Left colon (tissue), 2 donors: ENCODE measurements at regions not wholly inside any gene's neighbourhood (a gene's known extent, or its start where the extent isn't known, plus 50 kb on each side); places are given as distances from the start of the nearest gene placed in this dataset.
A peak's percentile ranks its signal among the peaks of the same experiment; 100 is the strongest.
"Not testable (repeated sequence)": the region's sequence is repeated elsewhere in the genome, so short reads cannot be mapped to it uniquely, and the experiment has no call there.

Experiments used
- ATAC-seq: fragments of 200-7000 bp; cut with Tn5 transposase; one replicate; pipeline ENCODE4 v1.9.1; 2020; ENCODE audit warnings: mild to moderate bottlenecking, moderate library complexity
- DNase-seq, 2 donors: peaks; one replicate each; pipeline ENCODE4 v3.0.0-alpha.2; 2020
- intact Hi-C, 2 donors: fragments of 100-400 bp; cut with DNase I in 1 of 2; cut with micrococcal nuclease in 1 of 2; formaldehyde crosslinking; loops; one replicate each; pipeline versions ENCODE4 v1.11.2 to v1.14.0; 2022; cut with DNase I, micrococcal nuclease
- donor health status: DM: no; HTN: no; CAD: no.
- donor health status: DM: yes; HTN: yes; CAD: no.

DNA sequence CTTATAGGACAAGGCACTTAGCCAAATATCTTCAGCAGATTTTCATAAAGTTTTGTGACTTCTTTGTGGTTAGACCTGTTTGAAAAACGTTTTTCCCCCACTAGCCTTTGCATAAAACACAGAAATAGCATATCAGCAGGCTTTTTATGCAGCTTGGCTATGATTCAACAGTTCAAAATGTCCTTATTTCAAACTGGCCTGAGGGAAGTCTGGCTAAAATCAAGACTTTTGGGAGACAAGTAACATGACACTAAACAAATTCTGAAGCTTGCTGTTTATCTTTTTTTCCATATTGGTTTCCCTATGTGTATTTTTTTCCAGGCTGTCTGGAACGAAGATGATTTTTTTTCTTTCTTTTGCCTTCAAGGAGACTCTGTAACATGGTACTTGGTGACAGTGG lies 95.1 kb upstream of the L3MBTL4 start:
- no peak for DNase-seq
- intact Hi-C loops: no loop called here

DNA sequence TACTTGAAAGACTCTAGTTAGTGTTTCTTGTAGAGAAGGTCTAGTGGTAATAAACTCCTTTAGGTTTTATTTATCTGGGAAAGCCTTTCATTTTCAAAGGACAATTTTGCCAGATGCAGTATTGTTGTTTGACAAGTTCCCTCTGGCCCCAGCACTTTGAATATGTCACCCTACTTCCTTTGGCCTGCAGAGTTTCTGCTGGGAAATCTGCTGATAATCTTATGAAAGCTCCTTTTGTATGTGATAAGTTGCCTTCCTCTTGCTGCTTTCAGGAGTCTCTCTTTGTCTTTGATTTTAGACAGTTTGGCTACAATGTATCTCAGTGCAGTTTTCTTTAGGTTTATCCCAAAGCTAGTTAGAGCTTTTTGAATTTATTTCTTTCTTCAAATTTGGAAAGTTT lies 106.2 kb upstream of the L3MBTL4 start:
- intact Hi-C loops: no loop called here
- DNase-seq: no peak
- no peak for ATAC-seq

More for the DNA sequence above, 95.1 kb upstream of the L3MBTL4 start:
- ATAC-seq: no peak

DNA sequence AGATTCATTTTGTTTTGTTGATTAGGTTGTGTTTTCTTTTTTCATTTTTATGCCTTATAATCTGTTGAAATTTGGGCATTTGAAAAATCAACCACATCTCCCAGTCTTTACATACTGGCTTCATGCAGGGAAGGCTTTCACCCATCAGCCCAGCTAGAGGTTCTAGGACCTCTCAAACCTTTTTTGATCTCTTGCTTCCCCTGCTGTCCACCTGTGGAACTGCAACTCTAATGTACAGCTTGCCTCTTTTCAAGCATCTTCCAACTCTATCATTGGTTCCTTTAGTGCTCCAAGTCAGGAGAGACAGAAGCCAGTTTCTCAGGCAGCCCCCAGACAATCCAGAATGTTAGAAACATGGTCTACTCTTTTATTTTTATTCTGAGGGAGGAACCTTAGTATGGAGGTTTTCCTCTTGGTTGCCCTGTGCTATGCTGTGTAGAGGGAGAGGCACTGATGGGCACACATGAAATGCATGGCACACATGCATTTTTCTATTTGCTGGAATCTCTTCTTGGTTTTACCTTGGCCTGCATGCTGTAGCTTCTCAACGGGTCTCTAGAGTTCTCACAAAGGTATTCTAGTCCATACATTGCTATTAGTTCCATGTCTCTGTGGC lies 107.2 kb upstream of the L3MBTL4 start:
- intact Hi-C loops: no loop called here
- ATAC-seq: peak; percentile 44
- DNase-seq: peak in 1 of 2 donors; percentile 60

DNA sequence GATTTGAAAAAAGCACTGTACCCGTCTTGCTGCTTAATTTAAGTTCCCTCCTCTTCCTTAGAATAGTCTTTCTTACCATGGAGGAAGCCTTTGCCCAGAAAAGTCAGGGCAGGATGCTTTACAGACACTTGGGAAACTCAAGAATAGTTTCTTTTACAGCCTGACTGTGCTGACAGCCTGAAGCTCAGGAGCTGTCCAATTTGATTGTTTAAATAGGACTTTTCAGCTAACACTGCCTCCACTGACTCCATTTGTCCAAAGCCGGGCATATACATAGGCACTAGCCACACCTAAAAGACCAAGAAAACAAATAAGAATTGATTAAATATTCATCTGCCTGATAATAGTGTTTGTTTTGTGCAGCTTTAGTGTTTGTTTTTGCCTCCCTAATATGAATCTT lies 110.9 kb upstream of the L3MBTL4 start:
- intact Hi-C loops: no loop called here
- no peak for DNase-seq
- no peak for ATAC-seq

DNA sequence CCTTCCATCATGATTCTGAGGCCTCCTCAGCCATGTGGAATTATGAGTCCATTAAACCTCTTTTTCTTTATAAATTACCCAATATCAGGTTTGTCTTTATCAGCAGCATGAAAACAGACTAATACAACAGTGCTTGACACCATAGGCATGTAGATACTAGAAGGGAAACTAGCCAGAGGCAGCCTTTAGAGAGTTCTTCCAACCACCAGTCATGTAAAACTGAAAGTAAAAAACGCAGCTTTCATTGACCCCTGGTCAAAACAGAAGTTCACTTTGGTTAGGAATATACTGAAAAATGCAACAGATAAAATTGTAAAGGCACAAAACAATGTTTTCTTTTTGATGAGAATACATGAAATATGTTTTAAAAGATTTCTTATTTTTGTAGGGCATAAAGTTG lies 122.8 kb upstream of the L3MBTL4 start:
- no peak for DNase-seq
- intact Hi-C loops: no loop called here
- ATAC-seq: no peak

DNA sequence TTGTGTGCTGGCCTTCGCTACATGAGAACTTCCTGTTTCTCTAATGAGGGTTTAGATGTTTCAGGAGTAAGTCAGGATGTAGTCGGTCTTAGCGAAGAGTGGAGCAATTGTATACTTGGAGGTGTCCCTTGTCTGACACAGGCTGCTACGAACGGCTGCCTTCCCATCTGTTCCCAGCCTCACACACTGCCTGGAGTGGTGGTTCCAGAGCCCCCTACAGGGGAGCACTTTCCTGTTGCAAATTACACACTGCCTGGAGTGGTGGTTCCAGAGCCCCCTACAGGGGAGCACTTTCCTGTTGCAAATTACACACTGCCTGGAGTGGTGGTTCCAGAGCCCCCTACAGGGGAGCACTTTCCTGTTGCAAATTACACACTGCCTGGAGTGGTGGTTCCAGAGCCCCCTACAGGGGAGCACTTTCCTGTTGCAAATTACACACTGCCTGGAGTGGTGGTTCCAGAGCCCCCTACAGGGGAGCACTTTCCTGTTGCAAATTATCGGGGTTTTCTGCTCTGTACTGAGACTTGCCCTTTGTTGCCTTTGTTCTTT lies 126.5 kb upstream of the L3MBTL4 start:
- DNase-seq, intact Hi-C loops, ATAC-seq: not testable (repeated sequence)

DNA sequence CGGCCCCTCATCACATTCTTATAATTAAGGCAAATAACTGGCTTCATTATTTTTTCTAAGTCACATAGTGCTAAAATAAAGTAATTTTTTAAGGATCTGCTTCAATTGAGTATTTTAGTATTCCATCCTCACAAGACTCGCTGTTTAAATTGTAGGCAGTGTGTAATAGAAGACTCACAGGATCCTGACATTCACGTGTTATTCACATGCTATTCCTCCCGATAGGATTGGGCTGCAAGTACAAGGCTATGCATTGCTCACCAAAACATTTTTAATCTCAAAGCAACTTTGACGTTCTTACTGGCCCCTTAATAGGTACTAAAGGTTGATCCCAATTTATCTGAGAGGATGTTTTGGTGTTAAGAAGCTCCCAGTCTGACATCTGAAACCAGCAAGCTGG lies 127.6 kb upstream of the L3MBTL4 start:
- DNase-seq (no peak), ATAC-seq (no peak)
- intact Hi-C loops: no loop called here

DNA sequence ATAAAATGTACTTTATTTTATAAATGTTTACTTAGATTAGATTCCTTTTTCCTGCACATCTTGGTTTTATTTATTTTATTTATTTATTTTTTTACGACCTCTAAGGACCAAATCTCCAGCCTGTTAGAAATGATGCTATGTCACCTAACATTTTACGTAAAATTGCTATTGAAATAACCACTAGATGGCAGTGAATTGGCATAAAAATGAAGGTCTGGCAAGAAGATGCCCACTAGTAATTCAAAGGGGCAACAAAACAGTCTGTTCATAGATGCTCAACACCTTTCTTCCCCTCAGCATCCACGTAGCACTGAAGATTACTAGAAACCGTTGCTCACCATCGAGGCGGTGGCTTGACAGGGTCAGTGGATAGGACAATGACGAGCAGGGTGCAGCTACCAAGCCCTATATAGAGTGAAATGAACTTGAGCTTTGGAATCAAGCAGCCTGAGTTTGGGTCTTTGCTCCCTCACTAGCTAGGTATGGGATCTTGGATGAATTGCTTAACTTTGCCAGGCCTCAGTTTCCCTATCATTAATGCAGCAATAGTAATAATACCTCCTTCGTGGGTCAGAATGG lies 128.7 kb upstream of the L3MBTL4 start:
- intact Hi-C loops: no loop called here
- ATAC-seq (no peak), DNase-seq (no peak)

DNA sequence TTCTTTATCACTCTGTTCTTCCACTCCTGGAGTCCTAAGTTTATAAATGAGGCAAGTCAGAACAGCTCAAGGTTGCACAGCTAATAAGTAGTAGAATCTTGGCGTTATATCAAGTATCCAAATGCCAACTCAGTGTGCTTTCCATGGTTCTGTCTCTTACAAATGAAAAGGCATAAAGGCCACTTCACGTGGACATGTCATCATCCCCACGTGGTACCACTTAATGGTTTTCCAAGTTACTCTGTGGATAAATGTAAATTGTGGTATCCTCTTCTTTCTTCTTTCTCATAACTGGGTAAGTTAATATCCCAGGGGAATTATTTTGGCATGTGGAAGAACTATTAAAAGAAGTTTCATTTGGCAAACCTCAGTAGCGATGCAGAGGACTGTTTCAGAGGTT lies 131.5 kb upstream of the L3MBTL4 start:
- ATAC-seq: no peak

DNA sequence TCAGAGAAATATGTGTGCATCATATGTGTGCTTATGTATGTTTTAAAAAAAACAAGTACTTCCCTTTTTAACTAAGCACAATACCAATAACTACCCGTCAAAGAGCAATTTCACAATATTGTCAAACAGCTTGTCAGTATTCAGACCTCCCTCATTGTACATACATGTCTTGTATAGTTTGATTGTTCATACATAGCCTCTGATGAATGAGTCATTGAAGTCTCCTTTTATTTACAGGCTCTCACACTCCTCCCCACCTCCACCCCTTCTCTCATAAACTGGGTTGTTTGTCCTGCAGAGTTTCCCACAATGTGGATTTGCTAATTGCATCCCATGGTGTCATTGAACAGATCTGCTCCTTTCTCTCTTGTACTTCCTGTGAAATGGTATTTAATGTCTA lies 132.8 kb upstream of the L3MBTL4 start:
- DNase-seq (no peak), ATAC-seq (no peak)
- intact Hi-C loops: no loop called here

More for the DNA sequence above, 131.5 kb upstream of the L3MBTL4 start:
- no peak for DNase-seq
- intact Hi-C loops: no loop called here

DNA sequence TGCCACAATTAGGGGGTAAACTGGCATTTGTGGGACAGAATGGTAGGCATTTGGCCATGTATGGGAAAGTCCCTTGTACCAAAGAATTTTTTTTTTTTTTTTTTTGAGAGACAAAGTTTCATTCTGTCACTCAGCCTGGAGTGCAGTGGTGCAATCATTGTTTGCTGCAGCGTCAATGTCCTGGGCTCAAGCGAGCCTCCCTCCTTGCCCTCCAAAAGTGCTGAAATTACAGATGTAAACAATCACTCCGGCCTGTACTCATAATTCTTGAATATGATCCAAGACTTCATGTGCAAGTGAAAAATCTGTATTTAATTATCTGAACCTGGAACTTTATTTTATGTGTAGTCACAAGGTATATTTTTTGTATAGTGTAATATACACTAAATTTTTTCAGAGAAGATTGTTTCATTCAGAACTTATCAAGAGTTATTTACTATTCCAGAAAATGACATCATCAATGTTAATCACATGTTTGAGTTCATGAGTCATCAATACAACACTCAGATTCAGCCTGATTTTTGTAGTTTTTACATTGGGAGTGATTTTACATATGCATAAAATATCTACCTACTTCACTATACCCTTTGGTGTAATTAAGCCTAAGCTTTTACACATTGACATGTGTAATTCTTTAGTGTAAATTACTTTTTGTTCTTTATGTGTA lies 138.7 kb upstream of the L3MBTL4 start:
- intact Hi-C loops: loop anchor here in 1 of 2 donors (5.0 kb wide), 1 partner anchor 319 kb away; no protein-coding TSS in a partner anchor
- ATAC-seq: no peak

DNA sequence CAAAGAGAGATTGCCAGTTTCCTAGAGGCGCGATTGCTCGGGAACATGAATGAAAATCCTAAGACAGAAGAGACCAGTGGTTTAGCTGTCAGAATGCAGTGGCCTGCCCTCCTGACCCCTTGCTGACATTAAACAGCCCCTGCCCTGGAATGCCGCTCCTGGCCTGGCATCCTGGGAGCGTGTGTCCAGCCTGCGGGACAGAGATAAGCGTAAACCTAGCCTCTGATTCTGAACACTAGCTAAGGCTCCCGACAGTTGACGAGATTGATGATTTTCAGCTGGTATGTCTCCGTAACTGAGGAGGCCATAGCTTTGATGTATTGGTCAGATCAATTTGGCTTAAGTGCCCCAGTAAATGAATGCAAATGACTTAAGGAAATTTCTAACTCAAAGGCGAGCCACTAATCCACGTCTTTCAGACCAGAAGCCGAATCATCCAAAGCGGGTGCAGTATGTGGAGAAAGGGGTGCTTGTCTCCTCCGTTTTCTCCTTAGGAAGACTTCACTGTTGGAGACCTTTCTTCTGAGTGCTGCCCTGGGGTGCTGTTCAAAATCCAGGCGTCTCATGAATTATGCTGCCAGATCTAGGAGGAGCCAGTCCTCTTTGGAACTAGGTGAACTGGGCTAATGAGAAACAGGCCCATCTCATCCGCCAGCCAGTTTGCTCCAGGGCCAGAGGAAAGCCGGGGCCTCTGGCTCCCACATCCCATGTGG lies 142.5 kb upstream of the L3MBTL4 start:
- ATAC-seq (no peak), DNase-seq (no peak)
- intact Hi-C loops: no loop called here

More for the DNA sequence above, 138.7 kb upstream of the L3MBTL4 start:
- no peak for DNase-seq

DNA sequence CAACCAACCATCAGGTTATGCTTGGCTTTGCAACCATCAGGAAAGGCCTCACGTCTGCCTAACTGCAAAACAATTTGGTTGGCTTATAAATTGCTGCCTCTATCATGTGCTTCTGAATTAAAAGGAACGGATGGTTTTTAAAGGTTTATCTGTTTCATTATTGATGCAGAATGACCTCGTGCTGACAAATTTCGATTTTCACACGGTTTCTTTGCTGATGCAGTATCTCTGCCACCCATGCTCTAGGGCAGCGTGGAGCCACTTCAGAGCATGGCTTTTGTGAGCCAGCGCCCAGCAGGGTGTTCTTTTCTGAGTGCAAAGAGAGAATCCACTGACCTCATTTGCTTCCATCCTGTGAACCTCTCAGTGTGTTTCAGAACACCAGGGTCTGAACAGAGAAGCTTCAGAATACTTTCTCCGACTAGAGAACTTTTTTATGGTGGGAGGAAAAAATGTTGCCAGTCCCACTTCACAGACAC lies 143.1 kb upstream of the L3MBTL4 start:
- no peak for DNase-seq
- intact Hi-C loops: no loop called here
- no peak for ATAC-seq

DNA sequence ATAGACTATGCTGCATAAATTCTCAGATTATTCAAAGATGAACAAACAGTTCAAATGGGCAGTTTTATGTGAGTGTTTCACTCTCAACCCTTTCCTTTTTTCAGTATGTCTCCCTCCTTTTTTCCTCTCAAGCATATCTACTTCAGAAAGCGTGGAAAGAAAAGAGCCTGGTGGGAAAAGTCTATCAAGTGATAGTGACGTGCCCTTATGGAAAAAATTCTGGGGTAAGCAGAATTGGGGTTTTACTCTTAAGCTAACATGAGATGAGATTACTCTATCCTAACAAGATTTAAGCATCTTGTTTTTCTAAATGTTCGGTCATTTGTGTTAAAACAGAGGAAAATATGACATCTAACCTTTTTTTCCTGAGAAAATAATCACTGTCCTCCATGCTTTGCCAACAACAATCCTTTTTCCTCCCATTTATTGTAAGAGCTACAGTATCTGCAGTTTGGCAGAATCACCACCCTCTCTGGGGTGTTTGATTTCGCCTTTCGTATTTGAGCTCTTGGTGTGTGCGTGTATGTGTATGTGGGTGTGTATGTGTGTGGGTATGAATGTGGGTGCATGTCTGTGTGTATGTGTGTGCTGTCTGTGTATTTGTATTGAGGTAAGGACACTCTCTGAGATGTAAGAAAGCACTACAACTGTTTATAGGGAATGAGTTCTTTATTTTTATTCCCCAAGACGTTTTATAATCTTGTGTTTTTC lies 143.9 kb upstream of the L3MBTL4 start:
- intact Hi-C loops: no loop called here
- no peak for DNase-seq
- ATAC-seq: no peak

DNA sequence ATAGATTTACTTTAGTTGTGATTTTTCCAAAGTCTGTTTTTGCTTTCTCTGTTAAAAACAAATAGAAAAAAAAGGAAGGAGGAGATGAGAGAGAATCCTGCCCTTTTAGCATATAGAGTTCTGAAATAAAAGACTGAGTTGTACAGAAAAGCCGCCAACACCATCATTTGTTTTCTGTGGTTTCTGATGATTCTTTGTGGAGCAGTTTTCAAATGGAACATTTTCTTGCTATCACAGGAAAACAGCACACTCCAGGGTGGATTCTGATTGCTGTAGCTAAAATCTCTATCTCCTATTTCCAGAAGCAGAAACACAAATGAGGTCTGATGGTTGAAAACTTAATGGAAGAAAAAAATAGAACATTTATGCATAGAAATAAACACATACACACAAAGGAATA lies 144.6 kb upstream of the L3MBTL4 start:
- ATAC-seq (no peak), DNase-seq (no peak)
- intact Hi-C loops: no loop called here

DNA sequence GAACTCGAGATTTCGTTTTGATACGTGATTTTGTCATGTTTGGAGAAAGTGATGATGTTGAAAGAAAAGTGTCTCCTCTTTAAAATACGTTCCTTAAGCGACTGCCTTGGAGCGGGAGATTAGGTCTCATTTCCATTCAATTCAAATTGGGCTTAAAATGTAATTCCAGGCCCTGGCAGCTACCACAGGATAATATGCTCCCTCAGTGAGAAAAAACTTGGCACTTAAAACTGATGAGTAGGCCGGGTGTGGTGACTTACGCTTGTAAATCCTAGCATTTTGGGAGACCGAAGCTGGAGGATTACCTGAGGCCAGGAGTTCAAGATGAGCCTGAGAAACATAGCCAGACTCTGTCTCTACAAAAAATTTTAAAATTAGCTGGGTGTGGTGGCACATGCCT lies 146.3 kb upstream of the L3MBTL4 start:
- DNase-seq (no peak), ATAC-seq (no peak)
- intact Hi-C loops: no loop called here

DNA sequence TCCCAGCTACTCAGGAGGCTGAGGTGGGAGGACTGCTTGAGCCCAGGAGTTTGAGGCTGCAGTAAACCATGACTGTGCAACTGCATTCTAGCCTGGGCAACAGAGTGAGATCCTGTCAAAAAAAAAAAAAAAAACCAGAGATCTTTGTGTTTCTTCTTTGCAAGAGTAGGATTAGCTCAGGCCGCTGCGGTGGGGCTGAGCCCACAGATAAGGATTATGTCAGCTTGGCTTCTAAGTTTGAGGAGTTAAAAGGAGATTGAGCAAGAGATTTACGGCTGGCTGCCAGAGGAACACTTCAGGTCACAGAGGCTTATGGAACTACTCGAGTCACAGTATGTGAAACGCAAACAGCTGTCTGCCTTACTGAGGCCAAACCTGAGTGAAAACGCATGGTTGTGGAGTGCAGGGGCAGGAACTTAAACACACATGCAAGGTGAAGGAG lies 146.7 kb upstream of the L3MBTL4 start:
- DNase-seq (peak; percentile 28 to 37), ATAC-seq (no peak)
- intact Hi-C loops: no loop called here

DNA sequence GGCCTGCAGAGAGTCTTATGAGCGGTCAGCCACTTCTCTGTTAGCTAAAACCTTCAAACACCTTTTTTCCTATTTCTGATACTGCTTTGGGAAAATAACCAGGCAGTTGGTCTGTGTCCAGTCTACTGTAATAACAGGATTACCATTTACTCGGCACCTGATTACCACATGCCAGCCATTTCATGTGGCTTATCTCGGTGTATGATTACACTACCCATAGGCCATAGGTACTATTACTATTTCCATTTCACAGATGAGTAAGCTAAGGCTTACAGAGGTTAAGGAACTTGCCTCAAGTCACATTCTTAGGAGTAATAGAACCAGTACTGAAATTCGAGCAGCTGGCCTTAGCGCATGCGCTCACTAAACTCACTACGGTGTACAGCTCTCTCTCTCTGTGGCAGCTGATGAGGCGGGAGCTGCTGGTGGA lies 147.2 kb upstream of the L3MBTL4 start:
- ATAC-seq: no peak
- no peak for DNase-seq
- intact Hi-C loops: no loop called here

DNA sequence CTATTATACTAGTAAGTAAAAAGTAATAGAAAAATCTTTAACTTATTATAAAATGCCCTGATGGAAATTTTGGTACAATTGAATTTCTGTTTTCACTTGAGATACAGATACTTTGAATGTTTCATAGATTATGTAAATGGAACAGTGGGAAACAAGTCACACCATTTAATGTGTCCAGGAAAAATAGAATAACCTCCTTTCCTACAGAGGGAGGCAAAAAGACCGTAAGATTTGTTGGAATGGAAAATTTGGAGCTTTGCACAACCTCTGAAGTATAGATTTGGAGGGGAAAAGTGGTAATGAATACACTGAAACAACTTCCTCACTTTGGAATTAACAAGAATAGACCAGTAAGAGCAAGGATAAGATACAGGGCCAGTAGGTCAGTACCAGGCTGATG lies 149.2 kb upstream of the L3MBTL4 start:
- DNase-seq: no peak
- intact Hi-C loops: no loop called here
- ATAC-seq: no peak
